Activated T-helper 17 cell treated with anti-CD3 and anti-CD28 coated beads, Interleukin-2, amount 50 U/mL, for 72 hours (primary cell): ENCODE measurements at regions not wholly inside any gene's neighbourhood (a gene's known extent, or its start where the extent isn't known, plus 50 kb on each side); places are given as distances from the start of the nearest gene placed in this dataset.

ENCODE experiments used
- ATAC-seq: fragments of 150-1000 bp; cut with Tn5 transposase; replicated peaks from 2 replicates; pipeline ENCODE4 v1.10.0; 2021; ENCODE audit warnings: mild to moderate bottlenecking, moderate library complexity
- H3K27ac Mint-ChIP-seq: one replicate; pipeline ENCODE4 v1.8.0; 2022; ENCODE audit warnings: mixed read lengths
- H3K27me3 Mint-ChIP-seq: one replicate; pipeline ENCODE4 v1.8.0; 2022; ENCODE audit warnings: mixed read lengths
- H3K36me3 Mint-ChIP-seq: one replicate; pipeline ENCODE4 v1.8.0; 2022; ENCODE audit warnings: low read depth, mild to moderate bottlenecking, mixed read lengths
- H3K4me1 Mint-ChIP-seq: one replicate; pipeline ENCODE4 v1.8.0; 2022; ENCODE audit warnings: mixed read lengths
- H3K4me3 Mint-ChIP-seq: one replicate; pipeline ENCODE4 v1.8.0; 2022; ENCODE audit warnings: mild to moderate bottlenecking, mixed read lengths
- H3K9me3 Mint-ChIP-seq: one replicate; pipeline ENCODE4 v1.8.0; 2022; ENCODE audit warnings: mixed read lengths

DNA sequence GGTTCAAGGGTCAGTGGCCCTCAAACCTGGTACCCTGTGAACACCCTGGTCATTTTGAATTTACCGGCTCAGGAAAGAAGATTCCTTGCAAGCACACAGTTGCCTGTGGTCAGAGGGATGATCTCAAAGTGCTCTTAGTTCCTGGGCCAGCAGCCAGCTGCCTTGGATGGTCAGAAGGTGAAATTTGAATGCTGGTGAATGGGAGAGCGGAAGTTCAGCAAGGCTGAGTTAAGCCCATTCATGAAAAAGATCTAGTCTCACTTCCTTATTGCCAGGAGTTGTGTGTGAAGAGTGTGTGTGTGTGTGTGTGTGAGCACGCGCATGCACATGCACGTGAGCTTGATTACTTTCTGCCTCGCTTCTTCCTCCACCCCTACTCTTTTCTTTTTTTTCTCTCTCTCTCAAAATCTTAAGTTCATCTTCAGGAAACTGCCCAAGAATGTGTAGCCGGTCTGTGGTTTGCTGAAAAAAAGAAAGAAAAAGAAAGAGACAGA is 155.5 kb upstream of the CCND2 start:
- no peaks in the 10 kb centered on the region for H3K36me3 Mint-ChIP-seq
- H3K27me3 Mint-ChIP-seq = peaks cover 14% of the 10 kb centered on the region
- peak overlapping the region; percentile 76 for H3K4me3 Mint-ChIP-seq
- peak; percentile 0 for ATAC-seq
- peaks cover 4% of the 10 kb centered on the region for H3K9me3 Mint-ChIP-seq
- H3K4me1 Mint-ChIP-seq = peaks cover 39% of the 10 kb centered on the region
- peak overlapping the region; percentile 87 for H3K27ac Mint-ChIP-seq

DNA sequence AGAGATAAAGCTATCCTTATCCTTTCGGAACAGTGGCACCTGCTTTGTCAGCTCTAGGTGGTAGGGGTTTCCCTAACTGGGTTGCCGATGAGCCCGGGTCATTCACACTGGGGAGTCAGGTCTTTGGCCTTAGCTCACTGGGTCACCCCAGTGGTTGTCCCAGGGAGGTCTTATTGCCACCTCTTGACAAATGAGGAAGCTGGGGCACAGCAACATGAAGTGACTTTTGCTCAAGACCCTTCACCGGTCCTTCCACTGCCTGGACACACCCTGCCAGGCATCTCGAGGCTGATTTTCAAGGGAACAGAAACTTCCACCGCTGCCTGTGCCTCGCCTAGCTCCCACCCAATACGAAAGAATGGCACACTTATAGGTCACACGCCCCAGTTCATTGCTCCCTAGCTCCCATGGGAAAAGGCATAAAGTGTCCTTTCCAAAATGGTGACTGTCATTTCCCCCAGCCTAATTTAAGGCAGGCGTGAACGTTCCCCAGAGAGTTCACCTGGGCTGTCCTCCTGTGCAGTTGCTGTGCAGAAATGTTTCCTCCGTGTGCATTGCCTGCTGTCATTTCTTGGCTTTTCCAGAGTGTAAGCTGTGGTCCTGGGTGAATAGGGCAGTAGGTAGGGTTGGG is 156.1 kb upstream of the CCND2 start:
- Mint-ChIP-seq H3K27ac (peak overlapping the region; percentile 87), H3K27me3 (peaks cover 14% of the 10 kb centered on the region), H3K4me3 (peak overlapping the region; percentile 76), H3K9me3 (peaks cover 4% of the 10 kb centered on the region), H3K36me3 (peaks cover 1% of the 10 kb centered on the region), H3K4me1 (peaks cover 41% of the 10 kb centered on the region)
- ATAC-seq = no peak

DNA sequence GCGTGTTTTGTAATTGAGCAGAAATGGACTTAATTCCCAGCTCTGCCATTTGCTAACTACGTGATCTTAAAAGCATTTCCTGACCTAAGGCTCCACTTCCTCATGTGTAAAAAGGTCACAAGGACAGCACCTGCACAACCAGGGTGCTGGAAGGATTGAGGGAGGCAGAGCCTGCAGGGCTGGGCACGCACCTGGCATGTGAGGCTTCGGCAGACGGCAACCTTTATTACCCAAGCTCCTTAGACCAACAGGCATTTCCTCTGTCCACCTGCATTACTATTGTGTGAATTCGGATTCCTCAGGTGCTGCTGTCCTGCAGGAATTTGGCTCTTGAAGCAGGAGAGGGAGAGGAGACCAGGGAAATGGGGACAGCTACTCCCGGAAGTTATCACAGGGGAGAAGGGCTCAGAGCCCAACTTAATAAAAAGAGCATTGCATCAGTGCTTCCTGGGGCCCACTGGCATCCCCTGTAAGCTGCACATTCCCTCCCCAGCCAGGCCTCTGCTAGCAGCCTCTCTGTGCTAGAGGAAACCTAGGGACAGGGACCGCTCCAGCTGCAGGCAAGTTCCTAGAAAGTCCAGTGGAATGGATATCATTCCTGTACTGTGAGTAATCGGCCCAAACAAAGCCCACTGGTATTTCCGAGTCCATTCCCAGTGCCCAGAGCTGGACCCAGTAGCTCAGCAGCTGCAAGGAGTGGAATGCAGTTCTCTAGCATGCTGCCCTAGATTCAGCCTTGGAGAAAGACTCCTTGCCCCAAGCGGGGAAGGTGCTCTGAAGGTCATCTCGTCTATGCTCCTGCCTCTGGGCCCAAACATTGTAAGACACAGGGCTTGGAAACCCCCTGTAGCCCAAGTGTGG is 157.1 kb upstream of the CCND2 start:
- ATAC-seq = no peak
- peaks cover 6% of the 10 kb centered on the region for H3K36me3 Mint-ChIP-seq
- peaks cover 47% of the 10 kb centered on the region for H3K4me1 Mint-ChIP-seq
- peak overlapping the region; percentile 76 for H3K4me3 Mint-ChIP-seq
- peaks cover 14% of the 10 kb centered on the region for H3K27me3 Mint-ChIP-seq
- H3K9me3 Mint-ChIP-seq = peaks cover 4% of the 10 kb centered on the region
- H3K27ac Mint-ChIP-seq = no peak overlapping the region

DNA sequence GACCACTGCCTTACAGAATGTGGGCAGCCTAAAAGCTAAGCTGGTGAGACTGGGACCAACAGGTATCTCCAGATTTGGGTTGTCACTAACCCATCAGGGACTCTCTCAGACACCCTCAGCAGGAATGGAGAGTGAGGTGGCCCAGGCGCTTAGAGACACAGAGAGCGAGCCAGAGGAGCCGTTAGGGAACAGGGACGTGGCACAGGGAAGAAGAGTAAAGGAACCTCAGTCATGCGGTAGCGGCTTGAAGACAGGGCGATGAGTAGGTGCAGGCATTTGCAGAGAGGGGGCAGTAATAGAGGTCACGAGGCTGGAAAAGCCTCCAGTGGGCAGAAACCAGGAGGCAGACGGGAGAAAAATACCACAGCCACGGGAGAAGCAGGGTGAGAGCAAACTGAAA is 158.0 kb upstream of the CCND2 start:
- Mint-ChIP-seq H3K27me3 (peaks cover 7% of the 10 kb centered on the region), H3K4me3 (peak overlapping the region; percentile 76), H3K9me3 (no peaks in the 10 kb centered on the region), H3K4me1 (peaks cover 42% of the 10 kb centered on the region), H3K27ac (peak overlapping the region; percentile 9), H3K36me3 (peaks cover 6% of the 10 kb centered on the region)
- ATAC-seq = no peak

DNA sequence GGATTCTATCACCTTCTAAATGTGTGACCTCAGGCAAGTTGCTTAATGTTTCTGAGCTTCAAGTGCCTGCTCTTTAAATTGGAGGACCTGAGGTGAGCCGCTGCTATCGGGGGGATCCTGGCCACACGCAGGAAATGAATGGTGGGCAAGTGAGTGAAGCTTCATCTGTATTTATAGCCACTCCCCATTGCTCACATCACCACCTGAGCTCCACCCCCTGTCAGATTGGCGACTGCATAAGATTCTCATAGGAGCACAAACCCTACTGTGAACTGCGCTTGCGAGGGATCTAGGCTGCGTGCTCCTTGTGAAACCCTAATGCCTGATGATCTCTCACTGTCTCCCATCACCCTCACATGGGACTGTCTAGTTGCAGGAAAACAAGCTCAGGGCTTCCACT is 158.6 kb upstream of the CCND2 start:
- Mint-ChIP-seq H3K27me3 (peaks cover 7% of the 10 kb centered on the region), H3K4me3 (peak overlapping the region; percentile 76), H3K27ac (peak overlapping the region; percentile 47), H3K9me3 (no peaks in the 10 kb centered on the region), H3K36me3 (peaks cover 6% of the 10 kb centered on the region), H3K4me1 (peaks cover 38% of the 10 kb centered on the region)
- no peak for ATAC-seq

DNA sequence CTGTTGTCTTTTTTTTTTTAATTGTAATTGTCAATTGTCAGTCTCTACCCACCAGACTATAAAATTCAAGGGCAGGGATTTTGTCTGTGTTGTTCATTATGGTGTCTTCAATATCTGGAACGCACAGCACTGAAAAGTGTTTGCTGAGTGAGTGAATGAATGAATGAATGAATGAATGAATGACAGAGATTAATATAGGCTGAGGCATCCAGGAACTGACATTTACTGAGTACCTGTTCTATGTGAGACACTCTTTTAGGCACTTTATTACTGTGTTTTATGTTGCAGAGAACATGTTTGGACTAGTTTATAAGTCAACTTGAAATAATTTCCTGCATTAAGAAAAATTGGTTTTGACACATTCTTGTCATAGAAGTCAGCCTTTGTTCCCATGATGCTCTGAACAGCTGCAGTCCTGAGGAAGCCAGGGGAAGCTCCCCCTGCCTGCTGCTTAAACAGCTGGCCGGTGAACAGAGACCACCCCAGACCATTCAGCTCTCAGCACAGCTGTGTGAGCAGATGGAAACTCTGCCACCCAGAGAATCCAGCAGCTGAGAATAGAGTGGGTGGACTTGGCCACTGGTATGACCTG is 160.7 kb upstream of the CCND2 start:
- peaks cover 7% of the 10 kb centered on the region for H3K27me3 Mint-ChIP-seq
- no peaks in the 10 kb centered on the region for H3K9me3 Mint-ChIP-seq
- H3K27ac Mint-ChIP-seq = peak overlapping the region; percentile 85
- peaks cover 27% of the 10 kb centered on the region for H3K4me1 Mint-ChIP-seq
- peak; percentile 16 for ATAC-seq
- peak overlapping the region; percentile 51 for H3K4me3 Mint-ChIP-seq
- peaks cover 6% of the 10 kb centered on the region for H3K36me3 Mint-ChIP-seq

DNA sequence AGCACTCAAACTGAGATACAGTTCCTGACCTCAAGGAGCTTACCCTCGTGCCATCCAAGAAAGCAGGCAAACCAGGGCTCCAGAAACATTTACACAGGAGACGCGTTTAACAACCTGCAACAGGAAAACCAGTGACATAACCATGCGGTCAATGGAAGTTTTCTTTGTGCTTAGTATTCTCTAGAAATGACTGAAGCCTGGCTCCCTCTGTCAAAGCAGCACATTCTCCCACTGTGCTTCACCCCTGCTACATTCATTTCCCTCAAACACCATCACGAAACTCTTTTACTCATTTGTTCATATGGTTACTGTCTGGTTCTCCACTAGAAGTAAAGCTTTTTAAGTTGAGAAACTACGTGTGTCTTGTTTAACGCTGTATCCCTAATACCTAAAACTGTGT is 161.3 kb upstream of the CCND2 start:
- peak overlapping the region; percentile 85 for H3K27ac Mint-ChIP-seq
- ATAC-seq = peak; percentile 89
- H3K9me3 Mint-ChIP-seq = no peaks in the 10 kb centered on the region
- H3K4me1 Mint-ChIP-seq = peaks cover 31% of the 10 kb centered on the region
- peaks cover 6% of the 10 kb centered on the region for H3K36me3 Mint-ChIP-seq
- peak overlapping the region; percentile 51 for H3K4me3 Mint-ChIP-seq
- peaks cover 7% of the 10 kb centered on the region for H3K27me3 Mint-ChIP-seq

DNA sequence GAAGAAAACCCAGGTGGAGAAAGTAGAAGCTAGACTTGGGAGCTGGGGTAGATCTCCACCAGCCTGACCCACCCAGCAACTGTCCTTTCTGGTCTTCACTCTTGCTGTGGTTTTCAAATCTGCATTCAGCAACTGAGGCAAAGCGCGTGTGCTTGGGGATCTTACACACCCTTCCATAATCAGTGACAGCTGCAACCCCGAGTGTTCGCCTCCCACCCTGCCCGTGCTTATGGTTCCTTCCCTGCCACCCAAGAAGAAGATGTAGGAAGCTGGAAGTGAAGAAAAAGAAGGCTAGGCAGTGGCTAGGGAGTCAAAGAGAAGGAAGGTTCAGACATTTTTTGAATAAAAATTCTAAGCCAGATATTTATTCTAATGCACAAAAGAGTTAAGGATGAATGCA is 162.6 kb upstream of the CCND2 start:
- H3K27me3 Mint-ChIP-seq = peaks cover 7% of the 10 kb centered on the region
- H3K9me3 Mint-ChIP-seq = no peaks in the 10 kb centered on the region
- no peak overlapping the region for H3K27ac Mint-ChIP-seq
- H3K4me3 Mint-ChIP-seq = no peak overlapping the region
- peaks cover 43% of the 10 kb centered on the region for H3K4me1 Mint-ChIP-seq
- no peak for ATAC-seq
- peaks cover 6% of the 10 kb centered on the region for H3K36me3 Mint-ChIP-seq

DNA sequence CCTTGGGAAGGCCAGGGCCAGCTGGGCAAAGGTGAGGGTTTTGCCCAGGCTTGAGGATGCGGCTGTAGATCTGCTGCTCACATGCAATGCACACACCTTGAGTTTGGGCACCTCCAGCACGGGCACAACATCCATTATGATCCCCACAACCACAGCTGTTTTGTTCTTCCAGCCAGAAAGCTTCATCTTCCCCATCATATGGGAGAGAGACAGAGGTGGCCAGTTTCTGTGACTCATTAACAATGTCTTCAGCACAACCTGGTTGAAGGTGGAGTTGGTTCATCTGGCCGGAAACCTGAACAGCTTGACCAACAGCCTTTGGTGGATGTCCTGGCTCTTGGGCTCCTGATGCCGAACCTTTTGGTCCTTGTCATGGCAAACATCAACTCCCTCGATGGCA is 163.7 kb upstream of the CCND2 start:
- Mint-ChIP-seq H3K9me3 (no peaks in the 10 kb centered on the region), H3K4me3 (no peak overlapping the region), H3K27ac (no peak overlapping the region), H3K27me3 (peaks cover under 1% of the 10 kb centered on the region), H3K36me3 (peaks cover 6% of the 10 kb centered on the region), H3K4me1 (peaks cover 34% of the 10 kb centered on the region)
- ATAC-seq = no peak

DNA sequence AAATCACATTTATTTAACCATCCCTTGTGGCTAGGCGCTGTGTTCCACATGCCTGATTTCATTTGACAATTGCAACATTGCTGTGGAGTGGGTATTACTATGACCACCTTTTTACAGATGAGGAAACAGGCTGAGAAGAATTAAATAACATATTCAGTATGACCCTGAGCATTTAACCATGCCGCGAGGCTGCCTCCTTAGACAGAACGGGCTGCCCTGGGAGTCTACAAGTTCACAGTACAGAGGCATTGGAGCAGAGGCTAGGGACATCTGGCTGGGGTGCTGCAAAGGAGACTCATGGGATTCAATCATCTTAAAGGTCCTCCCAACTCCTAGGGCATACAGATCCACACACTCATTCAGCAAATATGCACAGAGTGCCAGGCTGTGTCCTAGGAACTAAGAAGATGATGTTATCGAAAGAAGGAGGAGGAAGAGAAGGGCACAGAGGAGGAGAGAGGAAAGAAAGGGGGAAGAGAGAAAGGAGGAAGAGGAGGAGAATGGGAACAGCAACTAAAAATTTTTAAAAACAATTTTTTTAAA is 164.7 kb upstream of the CCND2 start:
- H3K4me1 Mint-ChIP-seq = peaks cover 32% of the 10 kb centered on the region
- no peaks in the 10 kb centered on the region for H3K9me3 Mint-ChIP-seq
- no peak overlapping the region for H3K27ac Mint-ChIP-seq
- H3K27me3 Mint-ChIP-seq = no peaks in the 10 kb centered on the region
- H3K36me3 Mint-ChIP-seq = peaks cover 6% of the 10 kb centered on the region
- no peak for ATAC-seq
- no peak overlapping the region for H3K4me3 Mint-ChIP-seq

DNA sequence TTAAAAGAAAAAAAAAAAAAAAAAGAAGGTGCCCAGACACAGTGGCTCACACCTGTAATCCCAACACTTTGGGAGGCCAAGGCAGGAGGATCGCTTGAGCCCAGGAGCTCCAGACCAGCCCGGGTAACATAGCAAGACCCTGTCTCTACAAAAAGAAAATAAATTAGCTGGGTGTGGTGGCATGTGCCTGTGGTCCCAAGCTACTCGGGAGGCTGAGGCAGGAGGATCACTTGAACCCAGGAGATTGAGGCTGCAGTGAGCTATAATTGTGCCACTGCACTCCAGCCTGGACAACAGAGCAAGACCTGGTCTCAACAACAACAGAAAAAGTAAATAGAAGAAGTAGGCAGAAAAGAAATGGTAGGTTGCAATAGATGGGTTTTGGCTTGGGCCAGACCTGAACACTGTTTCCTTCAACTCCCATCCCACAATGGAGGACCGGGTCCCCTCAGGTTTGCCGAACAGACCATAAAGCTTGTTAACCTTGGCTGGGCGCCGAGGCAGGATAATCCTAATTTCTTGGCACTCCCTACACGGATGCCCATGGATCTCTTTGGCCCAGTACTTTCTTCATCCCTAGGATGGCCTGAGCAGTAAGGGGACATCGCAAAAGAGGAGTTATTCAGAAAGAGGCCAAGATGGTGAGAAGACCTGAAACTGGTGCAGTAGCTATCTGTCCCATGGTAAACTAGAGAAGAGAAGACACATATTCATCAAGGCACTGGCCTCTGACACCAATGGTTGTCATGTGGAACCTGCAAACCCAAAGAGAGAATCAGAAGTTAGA is 165.5 kb upstream of the CCND2 start:
- Mint-ChIP-seq H3K9me3 (no peaks in the 10 kb centered on the region), H3K27ac (peak overlapping the region; percentile 58), H3K27me3 (no peaks in the 10 kb centered on the region), H3K4me3 (peak overlapping the region; percentile 66), H3K36me3 (peaks cover 6% of the 10 kb centered on the region), H3K4me1 (peaks cover 32% of the 10 kb centered on the region)
- no peak for ATAC-seq

DNA sequence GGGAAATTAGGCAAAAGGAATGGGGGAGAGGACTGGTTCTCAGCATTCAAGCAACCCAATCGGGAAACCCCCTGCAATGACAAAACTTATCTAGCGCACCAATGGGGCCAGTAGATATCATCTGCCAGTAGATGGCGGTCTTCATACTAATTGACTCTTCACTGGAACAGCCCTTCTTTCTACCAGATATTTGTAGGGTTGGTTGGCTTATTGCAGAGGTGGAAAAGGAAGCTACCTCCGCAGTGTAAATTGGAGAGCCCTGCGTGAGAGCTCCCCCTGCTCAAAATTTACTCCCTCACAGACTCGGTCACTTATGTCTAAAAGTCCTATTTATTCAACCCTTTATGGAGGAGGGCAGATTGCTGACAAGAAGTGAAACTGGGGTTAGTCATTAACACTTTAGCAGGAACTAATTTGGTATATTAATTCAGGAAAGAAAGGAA is 166.1 kb upstream of the CCND2 start:
- Mint-ChIP-seq H3K36me3 (peaks cover 4% of the 10 kb centered on the region), H3K4me3 (peak overlapping the region; percentile 66), H3K27ac (peak overlapping the region; percentile 58), H3K4me1 (peaks cover 29% of the 10 kb centered on the region), H3K27me3 (no peaks in the 10 kb centered on the region), H3K9me3 (no peaks in the 10 kb centered on the region)
- ATAC-seq = peak; percentile 85

DNA sequence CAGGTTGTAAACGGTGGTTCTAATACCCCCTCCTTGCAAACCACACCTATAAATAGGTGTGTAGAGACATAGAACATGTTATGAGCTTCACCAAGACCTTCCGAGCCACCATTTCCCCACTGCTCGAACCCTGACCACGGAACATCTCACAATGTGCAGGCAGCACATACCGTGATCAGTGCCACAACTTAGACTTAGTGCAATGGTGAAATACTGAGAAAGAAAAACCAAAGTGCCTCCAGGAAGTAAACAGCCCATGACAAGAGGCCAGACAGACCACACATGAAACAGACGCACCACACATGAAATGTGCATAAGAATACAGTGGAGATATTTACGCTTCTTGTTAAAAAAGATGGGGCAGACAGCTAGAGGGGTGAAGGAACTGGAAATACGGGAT is 166.9 kb upstream of the CCND2 start:
- peak; percentile 55 for ATAC-seq
- peaks cover 24% of the 10 kb centered on the region for H3K4me1 Mint-ChIP-seq
- no peaks in the 10 kb centered on the region for H3K36me3 Mint-ChIP-seq
- peak overlapping the region; percentile 58 for H3K27ac Mint-ChIP-seq
- no peaks in the 10 kb centered on the region for H3K27me3 Mint-ChIP-seq
- H3K9me3 Mint-ChIP-seq = no peaks in the 10 kb centered on the region
- peak overlapping the region; percentile 66 for H3K4me3 Mint-ChIP-seq

DNA sequence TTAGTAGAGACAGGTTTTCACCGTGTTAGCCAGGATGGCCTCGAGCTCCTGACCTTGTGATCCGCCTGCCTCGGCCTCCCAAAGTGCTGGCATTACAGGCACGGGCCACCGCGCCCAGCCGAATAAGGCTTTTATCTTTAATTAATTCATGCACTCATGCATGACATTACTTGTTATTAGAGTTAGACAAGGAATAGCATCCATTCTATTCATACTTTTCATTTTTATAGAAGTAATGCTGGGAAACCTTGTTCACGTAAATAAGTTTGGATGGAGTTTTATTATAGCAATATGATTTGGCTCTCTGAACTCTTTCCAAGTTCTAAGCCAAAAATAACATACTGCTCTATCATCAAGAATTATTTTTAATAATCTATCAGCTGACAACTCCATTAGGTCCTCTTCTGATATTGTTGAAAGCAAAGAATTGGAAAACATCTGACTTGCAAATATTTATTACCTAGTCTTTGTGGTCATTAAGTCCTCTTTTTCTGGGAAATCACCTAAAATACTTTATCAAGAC is 168.8 kb upstream of the CCND2 start:
- no peak for ATAC-seq
- Mint-ChIP-seq H3K9me3 (no peaks in the 10 kb centered on the region), H3K36me3 (no peaks in the 10 kb centered on the region), H3K4me1 (peaks cover 24% of the 10 kb centered on the region), H3K4me3 (no peak overlapping the region), H3K27ac (no peak overlapping the region), H3K27me3 (no peaks in the 10 kb centered on the region)
